Gastrocnemius medialis (tissue), 4 donors: ENCODE measurements at regions not wholly inside any gene's neighbourhood (a gene's known extent, or its start where the extent isn't known, plus 50 kb on each side); places are given as distances from the start of the nearest gene placed in this dataset.

Experiments
- ATAC-seq, 2 donors: fragments of 150-250 bp; one replicate each; pipeline ENCODE4 v1.9.1; 2016
- DNase-seq, 2 donors: peaks; one replicate each; pipeline ENCODE4 v3.0.0-alpha.2; 2019
- H3K27ac ChIP-seq, 4 donors: fragments of 200-600 bp; sonication (generic); 1 replicate in 1 of 4; 2 replicates in 3 of 4; pipeline ENCODE4 v1.5.1; 2016 to 2018; ENCODE audit warnings: mild to moderate bottlenecking in 2 of 4, moderate library complexity in 1 of 4
- H3K27me3 ChIP-seq, 3 donors: fragments of 200-600 bp; sonication (generic) in 2 of 3; 1 replicate in 1 of 3; 2 replicates in 2 of 3; pipeline versions ENCODE4 v1.5.1 to v1.6.0; 2016 to 2019; ENCODE audit warnings: mild to moderate bottlenecking in 1 of 3, moderate library complexity in 1 of 3
- H3K36me3 ChIP-seq, 2 donors: fragments of 200-600 bp; sonication (generic) in 1 of 2; one replicate each; pipeline ENCODE4 v1.5.1; 2017 to 2018
- H3K4me1 ChIP-seq, 2 donors: fragments of 200-600 bp; sonication (generic) in 1 of 2; one replicate each; pipeline ENCODE4 v1.5.1; 2016 to 2017; ENCODE audit warnings: mild to moderate bottlenecking in 2 of 2
- H3K4me3 ChIP-seq, 4 donors: fragments of 200-600 bp; sonication (generic) in 3 of 4; 1 replicate in 1 of 4; 2 replicates in 3 of 4; pipeline ENCODE4 v1.5.1; 2016 to 2019; ENCODE audit warnings: mild to moderate bottlenecking in 2 of 4
- H3K9me3 ChIP-seq, 3 donors: fragments of 200-600 bp; sonication (generic) in 2 of 3; 1 replicate in 1 of 3; 2 replicates in 2 of 3; pipeline ENCODE4 v1.5.1; 2016 to 2019
- CTCF ChIP-seq, 5 experiments: fragments of 450-650 bp in 3 of 5; fragments of 200-600 bp in 2 of 5; sonication (generic) in 2 of 5; IDR thresholded peaks in 4 of 5; conservative IDR thresholded peaks in 1 of 5; 1 replicate in 4 of 5; 2 replicates in 1 of 5; pipeline ENCODE4 v1.5.1; 2016 to 2019; ENCODE audit warnings: antibody characterized with exemption in 5 of 5, mild to moderate bottlenecking in 3 of 5, moderate library complexity in 3 of 5
- POLR2A ChIP-seq, 2 donors: fragments of 450-650 bp; IDR thresholded peaks; one replicate each; pipeline ENCODE4 v1.6.1; 2017; ENCODE audit warnings: antibody characterized with exemption in 2 of 2, mild to moderate bottlenecking in 2 of 2, moderate library complexity in 2 of 2
- in situ Hi-C, 4 donors: fragments of 200-750 bp; cut with MboI; loops; one replicate each; pipeline versions ENCODE4 v1.15.0 to v1.8.0; 2017; ENCODE audit warnings: low sequenced_read_pairs in 4 of 4
- intact Hi-C: fragments of 100-400 bp; cut with DNase I; formaldehyde crosslinking; loops from one replicate; pipeline ENCODE4 v1.15.1; 2023; ENCODE audit warnings: low total_unique reads

GRCh38 chr16:8094696-8095095 lies 495.6 kb downstream of the TMEM114 start:
- Histone ChIP-seq H3K4me3 (no peak overlapping the region), H3K27me3 (no peaks in the 10 kb centered on the region), H3K9me3 (no peaks in the 10 kb centered on the region), H3K36me3 (no peaks in the 10 kb centered on the region), H3K27ac (no peak overlapping the region), H3K4me1 (no peaks in the 10 kb centered on the region)
- TF ChIP-seq POLR2A (IDR thresholded peaks at IDR 0.05) = no peak
- no peak for TF ChIP-seq CTCF (IDR thresholded peaks at IDR 0.05 in 4 of 5, conservative IDR thresholded peaks at IDR 0.05 in 1 of 5)
- in situ Hi-C loops (no loop called here), intact Hi-C loops (no loop called here)
- no peak for DNase-seq
- no peak for ATAC-seq

- TF ChIP-seq POLR2A (IDR thresholded peaks at IDR 0.05) (no peak), CTCF (IDR thresholded peaks at IDR 0.05 in 4 of 5, conservative IDR thresholded peaks at IDR 0.05 in 1 of 5) (no peak)
- ATAC-seq (no peak), DNase-seq (no peak)
- in situ Hi-C loops (no loop called here), intact Hi-C loops (no loop called here)
- Histone ChIP-seq H3K9me3 (no peaks in the 10 kb centered on the region), H3K36me3 (no peaks in the 10 kb centered on the region), H3K4me3 (no peak overlapping the region), H3K4me1 (no peaks in the 10 kb centered on the region), H3K27ac (no peak overlapping the region), H3K27me3 (no peaks in the 10 kb centered on the region)
These were observed 501.4 kb downstream of the TMEM114 start for GRCh38 chr16:8088820-8089338.

GRCh38 chr16:8087597-8088289 lies 502.6 kb downstream of the TMEM114 start:
- Histone ChIP-seq H3K27me3 (no peaks in the 10 kb centered on the region), H3K36me3 (no peaks in the 10 kb centered on the region), H3K4me1 (no peaks in the 10 kb centered on the region), H3K27ac (peak overlapping the region in 2 of 4 donors; percentile 28 to 39), H3K4me3 (no peak overlapping the region), H3K9me3 (no peaks in the 10 kb centered on the region)
- ATAC-seq = peak; percentile 36 to 54
- in situ Hi-C loops = no loop called here
- TF ChIP-seq CTCF (IDR thresholded peaks at IDR 0.05 in 4 of 5, conservative IDR thresholded peaks at IDR 0.05 in 1 of 5) (no peak), POLR2A (IDR thresholded peaks at IDR 0.05) (no peak)
- intact Hi-C loops = no loop called here
- DNase-seq = peak in 1 of 2 donors; percentile 2

- Histone ChIP-seq H3K9me3 (no peaks in the 10 kb centered on the region), H3K27ac (no peak overlapping the region), H3K27me3 (no peaks in the 10 kb centered on the region), H3K4me1 (no peaks in the 10 kb centered on the region), H3K36me3 (no peaks in the 10 kb centered on the region), H3K4me3 (no peak overlapping the region)
- no peak for ATAC-seq
- intact Hi-C loops = no loop called here
- no peak for DNase-seq
- TF ChIP-seq CTCF (IDR thresholded peaks at IDR 0.05 in 4 of 5, conservative IDR thresholded peaks at IDR 0.05 in 1 of 5) (no peak), POLR2A (IDR thresholded peaks at IDR 0.05) (no peak)
- in situ Hi-C loops = no loop called here
These were observed 503.2 kb downstream of the TMEM114 start for GRCh38 chr16:8087146-8087545.
